ENCODE measurements at regions not wholly inside any gene's neighbourhood (a gene's known extent, or its start where the extent isn't known, plus 50 kb on each side); places are given as distances from the start of the nearest gene placed in this dataset.
"Not testable (repeated sequence)": the region's sequence is repeated elsewhere in the genome, so short reads cannot be mapped to it uniquely, and the experiment has no call there.

DNA sequence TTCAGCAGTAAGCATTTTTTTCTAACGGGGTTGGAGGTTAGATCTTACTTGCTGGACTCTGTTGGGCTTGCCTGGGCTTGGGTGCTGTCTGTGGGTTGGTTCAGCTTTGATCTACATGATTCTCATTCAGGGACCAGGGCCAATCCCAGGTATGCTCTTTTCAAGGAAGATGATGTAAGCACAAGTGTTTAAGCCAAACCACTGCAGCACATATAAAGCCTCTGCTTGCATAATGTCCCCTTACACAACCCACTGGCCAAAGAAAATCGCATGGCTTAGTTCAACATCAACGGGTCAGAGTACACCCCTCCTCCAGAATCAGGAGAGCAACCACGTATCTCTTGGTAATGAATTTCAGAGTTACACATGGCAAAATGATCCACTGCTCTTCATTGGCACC is 83.9 kb downstream of the DNAJB9 start:
- intact Hi-C loops (cut with DNase I) = no loop called here
- H3K36me3 ChIP-seq (ENCODE audit: control insufficient read depth in 2 of 3, insufficient read depth in 3 of 3, low read length in 3 of 3) = no peaks in the 10 kb centered on the region

DNA sequence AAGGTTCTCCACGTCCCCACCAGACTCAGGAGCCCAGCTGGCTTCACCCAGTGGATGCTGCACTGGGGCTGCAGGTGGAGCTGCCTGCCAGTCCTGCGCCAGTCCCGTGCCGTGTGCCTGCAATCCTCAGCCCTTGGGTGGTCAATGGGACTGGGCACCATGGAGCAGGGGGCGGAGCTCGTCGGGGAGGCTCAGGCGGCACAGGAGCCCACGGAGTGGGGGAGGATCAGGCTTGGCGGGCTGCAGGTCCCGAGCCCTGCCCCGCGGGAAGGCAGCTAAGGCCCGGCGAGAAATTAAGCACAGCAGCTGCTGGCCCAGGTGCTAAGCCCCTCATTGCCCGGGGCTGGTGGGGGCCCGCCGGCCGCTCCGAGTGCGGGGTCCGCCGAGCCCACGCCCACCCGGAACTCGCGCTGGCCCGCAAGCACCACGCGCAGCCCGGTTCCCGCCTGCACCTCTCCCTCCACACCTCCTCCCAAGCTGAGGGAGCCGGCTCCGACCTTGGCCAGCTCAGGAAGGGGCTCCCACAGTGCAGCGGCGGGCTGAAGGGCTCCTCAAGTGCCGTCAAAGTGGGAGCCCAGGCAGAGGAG is 87.6 kb downstream of the DNAJB9 start:
- H3K9me3 ChIP-seq (ENCODE audit: control insufficient read depth in 2 of 3, insufficient read depth in 1 of 3, low read length in 3 of 3); H3K4me3 ChIP-seq (ENCODE audit: low read length in 3 of 3); intact Hi-C loops (cut with DNase I); H3K27ac ChIP-seq (ENCODE audit: low read depth in 2 of 2, low read length in 2 of 2); FAIRE-seq; H3K4me1 ChIP-seq (ENCODE audit: control insufficient read depth in 2 of 3, insufficient read depth in 2 of 3, low read depth in 1 of 3, low read length in 3 of 3); H3K9ac ChIP-seq (ENCODE audit: low read length in 3 of 3); H3K27me3 ChIP-seq (ENCODE audit: control insufficient read depth, insufficient read depth, low read length); H3K36me3 ChIP-seq (ENCODE audit: control insufficient read depth in 2 of 3, insufficient read depth in 3 of 3, low read length in 3 of 3): not testable (repeated sequence)
- peak in 1 of 5 donors; percentile 63 for DNase-seq

More for the DNA sequence above, 83.9 kb downstream of the DNAJB9 start:
- H3K4me1 ChIP-seq (ENCODE audit: control insufficient read depth in 2 of 3, insufficient read depth in 2 of 3, low read depth in 1 of 3, low read length in 3 of 3) = no peaks in the 10 kb centered on the region
- no peak overlapping the region for H3K9ac ChIP-seq (ENCODE audit: low read length in 3 of 3)
- no peaks in the 10 kb centered on the region for H3K27me3 ChIP-seq (ENCODE audit: control insufficient read depth, insufficient read depth, low read length)
- FAIRE-seq = no peak
- no peaks in the 10 kb centered on the region for H3K9me3 ChIP-seq (ENCODE audit: control insufficient read depth in 2 of 3, insufficient read depth in 1 of 3, low read length in 3 of 3)
- TF ChIP-seq CTCF (IDR thresholded peaks at IDR 0.05; ENCODE audit: borderline replicate concordance, extremely low read depth, insufficient read depth) = no peak
- H3K27ac ChIP-seq (ENCODE audit: low read depth in 2 of 2, low read length in 2 of 2) = no peak overlapping the region
- DNase-seq = no peak
- H3K4me3 ChIP-seq (ENCODE audit: low read length in 3 of 3) = no peak overlapping the region

DNA sequence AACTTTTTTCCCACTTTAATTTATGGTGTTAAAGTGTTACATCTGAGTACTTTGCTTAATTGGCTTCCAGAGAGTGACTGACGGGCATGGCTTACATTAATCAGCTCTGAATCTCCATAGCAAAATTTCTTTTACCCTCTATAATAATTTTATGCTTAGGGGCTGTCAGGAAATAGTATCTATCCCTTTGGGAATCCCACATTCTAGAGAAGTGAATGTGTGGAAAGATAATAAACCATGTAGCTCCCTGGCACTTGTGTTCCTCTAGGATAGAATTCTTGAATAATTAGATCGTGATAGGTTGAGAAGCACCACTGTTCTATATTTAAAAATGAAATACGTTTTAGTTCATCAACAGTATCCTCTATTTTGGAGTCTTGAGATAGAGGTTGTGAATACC is 89.6 kb downstream of the DNAJB9 start:
- no peaks in the 10 kb centered on the region for H3K4me1 ChIP-seq (ENCODE audit: control insufficient read depth in 2 of 3, insufficient read depth in 2 of 3, low read depth in 1 of 3, low read length in 3 of 3)
- no peaks in the 10 kb centered on the region for H3K27me3 ChIP-seq (ENCODE audit: control insufficient read depth, insufficient read depth, low read length)
- no peak for TF ChIP-seq CTCF (IDR thresholded peaks at IDR 0.05; ENCODE audit: borderline replicate concordance, extremely low read depth, insufficient read depth)
- H3K9me3 ChIP-seq (ENCODE audit: control insufficient read depth in 2 of 3, insufficient read depth in 1 of 3, low read length in 3 of 3) = no peaks in the 10 kb centered on the region
- DNase-seq (no peak), FAIRE-seq (no peak)
- H3K9ac ChIP-seq (ENCODE audit: low read length in 3 of 3) = no peak overlapping the region
- intact Hi-C loops (cut with DNase I) = no loop called here
- no peak overlapping the region for H3K4me3 ChIP-seq (ENCODE audit: low read length in 3 of 3)
- no peaks in the 10 kb centered on the region for H3K36me3 ChIP-seq (ENCODE audit: control insufficient read depth in 2 of 3, insufficient read depth in 3 of 3, low read length in 3 of 3)
- no peak overlapping the region for H3K27ac ChIP-seq (ENCODE audit: low read depth in 2 of 2, low read length in 2 of 2)

DNA sequence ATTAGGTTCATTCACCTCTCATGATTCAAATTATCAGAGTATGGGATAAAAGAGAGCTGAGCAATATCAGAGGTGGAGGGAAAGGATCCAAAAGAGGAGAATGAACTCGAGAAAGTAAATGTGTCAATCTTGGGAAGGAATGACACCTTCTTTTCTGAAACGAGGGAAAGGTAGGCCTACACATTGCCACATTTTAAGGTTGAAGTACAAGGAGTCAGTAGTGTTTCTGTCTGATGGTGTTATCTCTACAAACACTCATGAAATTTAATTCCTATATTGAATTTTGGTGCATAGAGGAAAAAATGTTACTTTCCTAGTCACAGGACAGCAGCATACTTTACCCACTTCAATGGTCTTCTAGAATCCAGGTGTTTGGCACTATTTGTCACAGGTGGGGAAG is 90.2 kb downstream of the DNAJB9 start:
- Histone ChIP-seq H3K27ac (ENCODE audit: low read depth in 2 of 2, low read length in 2 of 2) (no peak overlapping the region), H3K27me3 (ENCODE audit: control insufficient read depth, insufficient read depth, low read length) (no peaks in the 10 kb centered on the region), H3K9ac (ENCODE audit: low read length in 3 of 3) (no peak overlapping the region), H3K9me3 (ENCODE audit: control insufficient read depth in 2 of 3, insufficient read depth in 1 of 3, low read length in 3 of 3) (no peaks in the 10 kb centered on the region), H3K4me1 (ENCODE audit: control insufficient read depth in 2 of 3, insufficient read depth in 2 of 3, low read depth in 1 of 3, low read length in 3 of 3) (no peaks in the 10 kb centered on the region), H3K4me3 (ENCODE audit: low read length in 3 of 3) (no peak overlapping the region), H3K36me3 (ENCODE audit: control insufficient read depth in 2 of 3, insufficient read depth in 3 of 3, low read length in 3 of 3) (no peaks in the 10 kb centered on the region)
- no peak for TF ChIP-seq CTCF (IDR thresholded peaks at IDR 0.05; ENCODE audit: borderline replicate concordance, extremely low read depth, insufficient read depth)
- intact Hi-C loops (cut with DNase I) = no loop called here
- DNase-seq (no peak), FAIRE-seq (no peak)
